ENCODE measurements at regions not wholly inside any gene's neighbourhood (a gene's known extent, or its start where the extent isn't known, plus 50 kb on each side); places are given as distances from the start of the nearest gene placed in this dataset.

GRCh38 chrX:129247642-129248041, 275.6 kb downstream of the SMARCA1 start:
- ChIA-PET POLR2A (no interaction called here), CTCF (no interaction called here)
- H3K4me3 Mint-ChIP-seq, result no peak overlapping the region
- H3K9me3 Mint-ChIP-seq, result no peaks in the 10 kb centered on the region
- H3K4me1 Mint-ChIP-seq (ENCODE audit: low read depth), result no peaks in the 10 kb centered on the region
- H3K36me3 Mint-ChIP-seq, result no peaks in the 10 kb centered on the region
- intact Hi-C loops (cut with micrococcal nuclease), result no loop called here
- H3K27ac Mint-ChIP-seq, result no peak overlapping the region
- no peaks in the 10 kb centered on the region for H3K27me3 Mint-ChIP-seq
- DNase-seq, result no peak

GRCh38 chrX:129239371-129239770, 283.9 kb downstream of the SMARCA1 start:
- Mint-ChIP-seq H3K9me3 (no peaks in the 10 kb centered on the region), H3K27me3 (no peaks in the 10 kb centered on the region), H3K4me1 (ENCODE audit: low read depth) (no peaks in the 10 kb centered on the region), H3K4me3 (no peak overlapping the region), H3K27ac (no peak overlapping the region), H3K36me3 (no peaks in the 10 kb centered on the region)
- ChIA-PET POLR2A (no interaction called here), CTCF (no interaction called here)
- intact Hi-C loops (cut with micrococcal nuclease), result no loop called here
- no peak for DNase-seq

- POLR2A ChIA-PET, result no interaction called here
- no peak for DNase-seq
- intact Hi-C loops (cut with micrococcal nuclease), result no loop called here
- no peaks in the 10 kb centered on the region for H3K9me3 Mint-ChIP-seq
- H3K27ac Mint-ChIP-seq, result no peak overlapping the region
- no peaks in the 10 kb centered on the region for H3K4me1 Mint-ChIP-seq (ENCODE audit: low read depth)
- no peaks in the 10 kb centered on the region for H3K36me3 Mint-ChIP-seq
- no peak overlapping the region for H3K4me3 Mint-ChIP-seq
- H3K27me3 Mint-ChIP-seq, result no peaks in the 10 kb centered on the region
- CTCF ChIA-PET, result no interaction called here
Measured at GRCh38 chrX:129238011-129238410, 285.3 kb downstream of the SMARCA1 start.

GRCh38 chrX:129235903-129236302, 287.4 kb downstream of the SMARCA1 start:
- Mint-ChIP-seq H3K27me3 (no peaks in the 10 kb centered on the region), H3K9me3 (no peaks in the 10 kb centered on the region), H3K36me3 (no peaks in the 10 kb centered on the region), H3K4me3 (no peak overlapping the region), H3K4me1 (ENCODE audit: low read depth) (no peaks in the 10 kb centered on the region), H3K27ac (no peak overlapping the region)
- POLR2A ChIA-PET, result no interaction called here
- no peak for DNase-seq
- CTCF ChIA-PET, result no interaction called here
- intact Hi-C loops (cut with micrococcal nuclease), result no loop called here

GRCh38 chrX:129233786-129234185, 289.5 kb downstream of the SMARCA1 start:
- DNase-seq, result no peak
- H3K9me3 Mint-ChIP-seq, result no peaks in the 10 kb centered on the region
- intact Hi-C loops (cut with micrococcal nuclease), result no loop called here
- H3K4me3 Mint-ChIP-seq, result no peak overlapping the region
- ChIA-PET POLR2A (no interaction called here), CTCF (no interaction called here)
- H3K4me1 Mint-ChIP-seq (ENCODE audit: low read depth), result no peaks in the 10 kb centered on the region
- H3K36me3 Mint-ChIP-seq, result no peaks in the 10 kb centered on the region
- no peak overlapping the region for H3K27ac Mint-ChIP-seq
- no peaks in the 10 kb centered on the region for H3K27me3 Mint-ChIP-seq

GRCh38 chrX:129230850-129231512, 292.3 kb downstream of the SMARCA1 start:
- intact Hi-C loops (cut with micrococcal nuclease), result no loop called here
- Mint-ChIP-seq H3K36me3 (no peaks in the 10 kb centered on the region), H3K27me3 (no peaks in the 10 kb centered on the region), H3K4me1 (ENCODE audit: low read depth) (no peaks in the 10 kb centered on the region), H3K27ac (no peak overlapping the region), H3K9me3 (no peaks in the 10 kb centered on the region), H3K4me3 (no peak overlapping the region)
- CTCF ChIA-PET, result no interaction called here
- POLR2A ChIA-PET, result no interaction called here
- no peak for DNase-seq

GRCh38 chrX:129230168-129230567, 293.1 kb downstream of the SMARCA1 start:
- intact Hi-C loops (cut with micrococcal nuclease), result no loop called here
- Mint-ChIP-seq H3K27ac (no peak overlapping the region), H3K4me1 (ENCODE audit: low read depth) (no peaks in the 10 kb centered on the region), H3K4me3 (no peak overlapping the region), H3K9me3 (no peaks in the 10 kb centered on the region), H3K27me3 (no peaks in the 10 kb centered on the region), H3K36me3 (no peaks in the 10 kb centered on the region)
- POLR2A ChIA-PET, result no interaction called here
- no peak for DNase-seq
- CTCF ChIA-PET, result no interaction called here

- H3K4me1 Mint-ChIP-seq (ENCODE audit: low read depth), result no peaks in the 10 kb centered on the region
- no peaks in the 10 kb centered on the region for H3K9me3 Mint-ChIP-seq
- H3K4me3 Mint-ChIP-seq, result no peak overlapping the region
- no peaks in the 10 kb centered on the region for H3K36me3 Mint-ChIP-seq
- no peak overlapping the region for H3K27ac Mint-ChIP-seq
- ChIA-PET POLR2A (no interaction called here), CTCF (no interaction called here)
- no peak for DNase-seq
- intact Hi-C loops (cut with micrococcal nuclease), result no loop called here
- no peaks in the 10 kb centered on the region for H3K27me3 Mint-ChIP-seq
Measured at GRCh38 chrX:129227366-129227765, 295.9 kb downstream of the SMARCA1 start.

GRCh38 chrX:129193357-129193756, 329.9 kb downstream of the SMARCA1 start:
- no peak overlapping the region for H3K4me3 Mint-ChIP-seq
- ChIA-PET CTCF (no interaction called here), POLR2A (no interaction called here)
- H3K4me1 Mint-ChIP-seq (ENCODE audit: low read depth), result no peaks in the 10 kb centered on the region
- H3K9me3 Mint-ChIP-seq, result no peaks in the 10 kb centered on the region
- no peak overlapping the region for H3K27ac Mint-ChIP-seq
- no peaks in the 10 kb centered on the region for H3K36me3 Mint-ChIP-seq
- DNase-seq, result no peak
- intact Hi-C loops (cut with micrococcal nuclease), result no loop called here
- H3K27me3 Mint-ChIP-seq, result no peaks in the 10 kb centered on the region

- intact Hi-C loops (cut with micrococcal nuclease), result no loop called here
- Mint-ChIP-seq H3K4me1 (ENCODE audit: low read depth) (no peaks in the 10 kb centered on the region), H3K27me3 (no peaks in the 10 kb centered on the region), H3K4me3 (no peak overlapping the region), H3K27ac (no peak overlapping the region), H3K9me3 (no peaks in the 10 kb centered on the region), H3K36me3 (no peaks in the 10 kb centered on the region)
- no peak for DNase-seq
- ChIA-PET CTCF (no interaction called here), POLR2A (no interaction called here)
Measured at GRCh38 chrX:129188231-129188630, 335.1 kb downstream of the SMARCA1 start.

- intact Hi-C loops (cut with micrococcal nuclease), result no loop called here
- ChIA-PET POLR2A (no interaction called here), CTCF (no interaction called here)
- Mint-ChIP-seq H3K9me3 (no peaks in the 10 kb centered on the region), H3K4me3 (no peak overlapping the region), H3K4me1 (ENCODE audit: low read depth) (no peaks in the 10 kb centered on the region), H3K27ac (no peak overlapping the region), H3K36me3 (no peaks in the 10 kb centered on the region), H3K27me3 (no peaks in the 10 kb centered on the region)
- DNase-seq, result no peak
Measured at GRCh38 chrX:129176710-129177109, 346.6 kb downstream of the SMARCA1 start.

GRCh38 chrX:129161108-129161507, 362.2 kb downstream of the SMARCA1 start:
- intact Hi-C loops (cut with micrococcal nuclease), result no loop called here
- H3K4me1 Mint-ChIP-seq (ENCODE audit: low read depth), result no peaks in the 10 kb centered on the region
- no peak for DNase-seq
- ChIA-PET CTCF (no interaction called here), POLR2A (no interaction called here)
- H3K9me3 Mint-ChIP-seq, result peaks cover 2% of the 10 kb centered on the region
- H3K36me3 Mint-ChIP-seq, result no peaks in the 10 kb centered on the region
- no peak overlapping the region for H3K27ac Mint-ChIP-seq
- no peaks in the 10 kb centered on the region for H3K27me3 Mint-ChIP-seq
- no peak overlapping the region for H3K4me3 Mint-ChIP-seq

GRCh38 chrX:129158505-129158904, 364.8 kb downstream of the SMARCA1 start:
- ChIA-PET POLR2A (no interaction called here), CTCF (no interaction called here)
- intact Hi-C loops (cut with micrococcal nuclease), result no loop called here
- Mint-ChIP-seq H3K4me1 (ENCODE audit: low read depth) (no peaks in the 10 kb centered on the region), H3K27ac (no peak overlapping the region), H3K4me3 (no peak overlapping the region), H3K9me3 (peaks cover 2% of the 10 kb centered on the region), H3K27me3 (no peaks in the 10 kb centered on the region), H3K36me3 (no peaks in the 10 kb centered on the region)
- no peak for DNase-seq

- intact Hi-C loops (cut with micrococcal nuclease), result no loop called here
- no peak for DNase-seq
- H3K27ac Mint-ChIP-seq, result no peak overlapping the region
- H3K9me3 Mint-ChIP-seq, result no peaks in the 10 kb centered on the region
- no peaks in the 10 kb centered on the region for H3K36me3 Mint-ChIP-seq
- ChIA-PET POLR2A (no interaction called here), CTCF (no interaction called here)
- H3K4me1 Mint-ChIP-seq (ENCODE audit: low read depth), result no peaks in the 10 kb centered on the region
- H3K27me3 Mint-ChIP-seq, result no peaks in the 10 kb centered on the region
- no peak overlapping the region for H3K4me3 Mint-ChIP-seq
Measured at GRCh38 chrX:129145840-129146272, 377.4 kb downstream of the SMARCA1 start.
